NCI-H2107 treated with DMSO at 0.1 percent for 48 hours (cell line): ENCODE measurements at regions not wholly inside any gene's neighbourhood (a gene's known extent, or its start where the extent isn't known, plus 50 kb on each side); places are given as distances from the start of the nearest gene placed in this dataset.
"Not testable (repeated sequence)": the region's sequence is repeated elsewhere in the genome, so short reads cannot be mapped to it uniquely, and the experiment has no call there.

Experiments
- DNase-seq: peaks from one replicate; lab custom pipeline; 2025; ENCODE audit not compliant: unreplicated experiment; lab: John Stamatoyannopoulos, UW

- no peak for DNase-seq
These were observed 162.6 kb upstream of the INTU start for GRCh38 chr4:127469959-127470809.

GRCh38 chr4:127478271-127478670 lies 154.5 kb upstream of the INTU start:
- DNase-seq: not testable (repeated sequence)

GRCh38 chr4:127479031-127479622 lies 153.6 kb upstream of the INTU start:
- DNase-seq: no peak

- DNase-seq: no peak
These were observed 150.7 kb upstream of the INTU start for GRCh38 chr4:127482049-127482448.

- no peak for DNase-seq
These were observed 148.6 kb upstream of the INTU start for GRCh38 chr4:127484117-127484516.

GRCh38 chr4:127486248-127486647 lies 146.5 kb upstream of the INTU start:
- no peak for DNase-seq

- no peak for DNase-seq
These were observed 141.2 kb upstream of the INTU start for GRCh38 chr4:127491571-127491970.

- not testable (repeated sequence) for DNase-seq
These were observed 135.9 kb upstream of the INTU start for GRCh38 chr4:127496875-127497274.

- DNase-seq: no peak
These were observed 134.4 kb upstream of the INTU start for GRCh38 chr4:127498366-127498765.

GRCh38 chr4:127500242-127500641 lies 132.5 kb upstream of the INTU start:
- no peak for DNase-seq

- no peak for DNase-seq
These were observed 131.7 kb upstream of the INTU start for GRCh38 chr4:127501103-127501502.

- no peak for DNase-seq
These were observed 129.6 kb upstream of the INTU start for GRCh38 chr4:127503111-127503510.

GRCh38 chr4:127505203-127505602 lies 127.6 kb upstream of the INTU start:
- no peak for DNase-seq

- DNase-seq: no peak
These were observed 126.5 kb upstream of the INTU start for GRCh38 chr4:127506283-127506682.

GRCh38 chr4:127509155-127509554 lies 123.6 kb upstream of the INTU start:
- no peak for DNase-seq

- DNase-seq: not testable (repeated sequence)
These were observed 120.1 kb upstream of the INTU start for GRCh38 chr4:127512672-127513071.

GRCh38 chr4:127515259-127515658 lies 117.5 kb upstream of the INTU start:
- not testable (repeated sequence) for DNase-seq

- DNase-seq: no peak
These were observed 114.7 kb upstream of the INTU start for GRCh38 chr4:127518046-127518445.

GRCh38 chr4:127521463-127521862 lies 111.3 kb upstream of the INTU start:
- DNase-seq: no peak

- DNase-seq: no peak
These were observed 109.4 kb upstream of the INTU start for GRCh38 chr4:127523369-127523768.

- no peak for DNase-seq
These were observed 107.1 kb upstream of the INTU start for GRCh38 chr4:127525608-127526007.

GRCh38 chr4:127528302-127528701 lies 104.5 kb upstream of the INTU start:
- DNase-seq: no peak

GRCh38 chr4:127529879-127530278 lies 102.9 kb upstream of the INTU start:
- not testable (repeated sequence) for DNase-seq
